Muscle of back (tissue), 3 donors: ENCODE measurements at regions not wholly inside any gene's neighbourhood (a gene's known extent, or its start where the extent isn't known, plus 50 kb on each side); places are given as distances from the start of the nearest gene placed in this dataset.
"Not testable (repeated sequence)": the region's sequence is repeated elsewhere in the genome, so short reads cannot be mapped to it uniquely, and the experiment has no call there.

ENCODE experiments used
- DNase-seq, 3 donors: peaks; one replicate each; pipeline versions ENCODE4 v3.0.0 to v3.0.0-alpha.2; 2013

- no peak for DNase-seq
These were observed 289.7 kb upstream of the VSTM2A start for GRCh38 chr7:54252256-54253035.

- no peak for DNase-seq
These were observed 289.2 kb upstream of the VSTM2A start for GRCh38 chr7:54253036-54253373.

GRCh38 chr7:54255242-54255641, 286.9 kb upstream of the VSTM2A start:
- no peak for DNase-seq

- DNase-seq: no peak
These were observed 283.0 kb upstream of the VSTM2A start for GRCh38 chr7:54259185-54259584.

- DNase-seq: no peak
These were observed 281.2 kb upstream of the VSTM2A start for GRCh38 chr7:54260941-54261371.

- DNase-seq: no peak
These were observed 263.3 kb upstream of the VSTM2A start for GRCh38 chr7:54278847-54279246.

- no peak for DNase-seq
These were observed 249.8 kb upstream of the VSTM2A start for GRCh38 chr7:54292171-54292925.

- no peak for DNase-seq
These were observed 242.7 kb upstream of the VSTM2A start for GRCh38 chr7:54299426-54299825.

GRCh38 chr7:54315955-54316354, 226.2 kb upstream of the VSTM2A start:
- not testable (repeated sequence) for DNase-seq

- DNase-seq: peak in 1 of 3 donors; percentile 34
These were observed 215.5 kb upstream of the VSTM2A start for GRCh38 chr7:54326592-54327167.

GRCh38 chr7:54330216-54330800, 211.9 kb upstream of the VSTM2A start:
- no peak for DNase-seq

GRCh38 chr7:54331311-54331710, 210.9 kb upstream of the VSTM2A start:
- no peak for DNase-seq

- DNase-seq: no peak
These were observed 209.9 kb upstream of the VSTM2A start for GRCh38 chr7:54332301-54332700.

GRCh38 chr7:54333952-54334351, 208.2 kb upstream of the VSTM2A start:
- DNase-seq: no peak

GRCh38 chr7:54336800-54337199, 205.4 kb upstream of the VSTM2A start:
- no peak for DNase-seq

- no peak for DNase-seq
These were observed 204.7 kb upstream of the VSTM2A start for GRCh38 chr7:54337466-54337865.

- DNase-seq: no peak
These were observed 203.9 kb upstream of the VSTM2A start for GRCh38 chr7:54338319-54338718.

- DNase-seq: peak; percentile 7 to 68 (median 43)
These were observed 203.1 kb upstream of the VSTM2A start for GRCh38 chr7:54339073-54339472.

- no peak for DNase-seq
These were observed 199.7 kb upstream of the VSTM2A start for GRCh38 chr7:54342458-54342857.

- DNase-seq: no peak
These were observed 198.7 kb upstream of the VSTM2A start for GRCh38 chr7:54343511-54343910.

GRCh38 chr7:54345746-54346145, 196.4 kb upstream of the VSTM2A start:
- DNase-seq: no peak

- DNase-seq: peak in 1 of 3 donors; percentile 13
These were observed 192.9 kb upstream of the VSTM2A start for GRCh38 chr7:54349229-54349628.

GRCh38 chr7:54354436-54354835, 187.7 kb upstream of the VSTM2A start:
- no peak for DNase-seq
